Neural progenitor cell (in vitro differentiated cells): ENCODE measurements at regions not wholly inside any gene's neighbourhood (a gene's known extent, or its start where the extent isn't known, plus 50 kb on each side); places are given as distances from the start of the nearest gene placed in this dataset.

Experiments
- DNase-seq: peaks from one replicate; pipeline ENCODE4 v3.0.0-alpha.2; 2016; ENCODE audit warnings: low spot score
- H2AFZ ChIP-seq: fragments of 200-600 bp; sonication (generic); replicated peaks from 2 replicates; pipeline ENCODE4 v1.6.1; 2016; ENCODE audit warnings: antibody characterized with exemption
- H3F3A ChIP-seq: fragments of 200-600 bp; sonication (generic); 2 replicates; pipeline ENCODE4 v1.6.1; 2016; ENCODE audit warnings: antibody characterized with exemption, low read depth
- H3K27ac ChIP-seq: fragments of 200-600 bp; sonication (generic); 2 replicates; pipeline ENCODE4 v1.5.1; 2016; ENCODE audit warnings: mild to moderate bottlenecking
- H3K27me3 ChIP-seq: fragments of 200-600 bp; sonication (generic); 2 replicates; pipeline ENCODE4 v1.6.1; 2016; ENCODE audit warnings: mild to moderate bottlenecking, moderate library complexity
- H3K36me3 ChIP-seq: fragments of 200-600 bp; sonication (generic); 2 replicates; pipeline ENCODE4 v1.5.1; 2016
- H3K4me1 ChIP-seq: fragments of 200-600 bp; sonication (generic); 2 replicates; pipeline ENCODE4 v1.6.1; 2016; ENCODE audit warnings: mixed run types
- H3K4me2 ChIP-seq: fragments of 200-600 bp; sonication (generic); 2 replicates; pipeline ENCODE4 v1.6.1; 2016
- H3K4me3 ChIP-seq: fragments of 200-600 bp; sonication (generic); 2 replicates; pipeline ENCODE4 v1.5.1; 2016
- H3K79me2 ChIP-seq: fragments of 200-600 bp; sonication (generic); 2 replicates; pipeline ENCODE4 v1.6.1; 2016; ENCODE audit warnings: low read depth
- H3K9ac ChIP-seq: fragments of 200-600 bp; sonication (generic); 2 replicates; pipeline ENCODE4 v1.6.1; 2016
- H3K9me3 ChIP-seq: fragments of 200-600 bp; sonication (generic); 2 replicates; pipeline ENCODE4 v1.5.1; 2016; ENCODE audit warnings: low read depth
- H4K20me1 ChIP-seq: fragments of 200-600 bp; sonication (generic); 2 replicates; pipeline ENCODE4 v1.6.1; 2016; ENCODE audit warnings: low read depth
- H3K27ac Mint-ChIP-seq: 3 replicates; pipeline ENCODE4 v1.8.0; 2021; ENCODE audit warnings: mixed read lengths
- H3K27me3 Mint-ChIP-seq: 2 replicates; pipeline ENCODE4 v1.8.0; 2022; ENCODE audit warnings: low read depth, mild to moderate bottlenecking, inconsistent platforms, moderate library complexity, mixed read lengths; ENCODE audit not compliant: insufficient read depth
- H3K36me3 Mint-ChIP-seq: 3 replicates; pipeline ENCODE4 v1.8.0; 2021; ENCODE audit warnings: mixed read lengths
- H3K4me1 Mint-ChIP-seq: 3 replicates; pipeline ENCODE4 v1.8.0; 2021; ENCODE audit warnings: mixed read lengths
- H3K4me3 Mint-ChIP-seq: 3 replicates; pipeline ENCODE4 v1.8.0; 2021; ENCODE audit warnings: mild to moderate bottlenecking, moderate library complexity, mixed read lengths
- H3K9me3 Mint-ChIP-seq: 3 replicates; pipeline ENCODE4 v1.8.0; 2020; ENCODE audit warnings: mixed read lengths
- EZH2 ChIP-seq: fragments of 200-600 bp; sonication (generic); IDR thresholded peaks from 2 replicates; pipeline ENCODE4 v1.6.1; 2017; ENCODE audit warnings: antibody characterized with exemption, mild to moderate bottlenecking, moderate library complexity
- EZH2phosphoT487 ChIP-seq: fragments of 200-600 bp; sonication (generic); IDR thresholded peaks from 2 replicates; pipeline ENCODE4 v1.6.1; 2017; ENCODE audit warnings: antibody characterized with exemption
- TF ChIP-seq, protein P1 (sequence below): fragments of 200-600 bp; sonication (generic); IDR thresholded peaks from 2 replicates; pipeline ENCODE4 v1.5.1; 2017; ENCODE audit warnings: antibody characterized with exemption, mild to moderate bottlenecking

DNA sequence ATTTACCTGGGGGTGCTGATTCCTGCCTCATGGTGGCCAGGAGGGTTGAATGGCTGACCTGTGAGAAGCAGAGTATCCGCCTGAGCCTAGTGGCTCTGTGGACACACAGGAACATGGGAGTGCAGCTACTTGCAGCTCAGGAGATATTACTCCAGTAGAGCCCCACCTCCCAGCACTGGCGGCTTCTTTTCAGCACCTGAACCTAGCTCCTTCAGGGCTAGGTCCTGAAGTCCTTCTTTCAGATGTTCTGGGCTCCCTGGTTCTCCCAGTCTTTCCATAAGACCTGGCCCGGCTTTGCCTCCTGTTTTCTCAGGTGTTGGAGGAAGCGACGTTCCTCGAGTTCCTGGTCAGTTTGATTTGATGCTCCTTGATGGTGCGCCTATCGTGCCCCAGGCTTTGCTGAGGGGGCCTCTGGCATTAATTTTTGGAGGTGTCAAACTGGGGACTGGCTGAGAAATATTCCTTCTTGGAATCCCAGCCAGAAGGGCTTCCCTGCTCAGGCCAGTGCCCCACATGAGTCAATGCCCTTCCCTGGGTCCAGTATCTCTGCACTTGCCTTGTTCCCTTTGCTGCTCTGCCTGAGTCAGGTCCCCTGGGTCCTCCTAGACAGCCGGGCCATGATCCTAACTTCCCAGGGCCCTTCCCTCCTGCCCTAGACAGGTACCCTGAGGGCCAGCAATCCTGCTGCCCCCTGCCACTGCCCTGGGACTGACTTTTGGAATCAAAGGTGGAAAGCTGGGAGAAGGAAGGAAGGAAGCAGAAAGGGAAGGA lies 110.7 kb upstream of the HAAO start:
- Mint-ChIP-seq H3K36me3 (no peaks in the 10 kb centered on the region), H3K27ac (peak overlapping the region; percentile 76), H3K9me3 (no peaks in the 10 kb centered on the region), H3K4me1 (peaks cover 34% of the 10 kb centered on the region), H3K4me3 (peak overlapping the region; percentile 38), H3K27me3 (peaks cover 10% of the 10 kb centered on the region)
- H3K27ac ChIP-seq = no peak overlapping the region
- H3F3A ChIP-seq = peaks cover 16% of the 10 kb centered on the region
- H4K20me1 ChIP-seq = no peaks in the 10 kb centered on the region
- no peak for DNase-seq
- H3K9me3 ChIP-seq = no peaks in the 10 kb centered on the region
- no peak overlapping the region for H3K4me3 ChIP-seq
- no peaks in the 10 kb centered on the region for H3K36me3 ChIP-seq
- no peak overlapping the region for H2AFZ ChIP-seq
- H3K79me2 ChIP-seq = no peaks in the 10 kb centered on the region
- TF ChIP-seq EZH2phosphoT487 (no peak), EZH2 (no peak)
- TF ChIP-seq, protein P1, sequence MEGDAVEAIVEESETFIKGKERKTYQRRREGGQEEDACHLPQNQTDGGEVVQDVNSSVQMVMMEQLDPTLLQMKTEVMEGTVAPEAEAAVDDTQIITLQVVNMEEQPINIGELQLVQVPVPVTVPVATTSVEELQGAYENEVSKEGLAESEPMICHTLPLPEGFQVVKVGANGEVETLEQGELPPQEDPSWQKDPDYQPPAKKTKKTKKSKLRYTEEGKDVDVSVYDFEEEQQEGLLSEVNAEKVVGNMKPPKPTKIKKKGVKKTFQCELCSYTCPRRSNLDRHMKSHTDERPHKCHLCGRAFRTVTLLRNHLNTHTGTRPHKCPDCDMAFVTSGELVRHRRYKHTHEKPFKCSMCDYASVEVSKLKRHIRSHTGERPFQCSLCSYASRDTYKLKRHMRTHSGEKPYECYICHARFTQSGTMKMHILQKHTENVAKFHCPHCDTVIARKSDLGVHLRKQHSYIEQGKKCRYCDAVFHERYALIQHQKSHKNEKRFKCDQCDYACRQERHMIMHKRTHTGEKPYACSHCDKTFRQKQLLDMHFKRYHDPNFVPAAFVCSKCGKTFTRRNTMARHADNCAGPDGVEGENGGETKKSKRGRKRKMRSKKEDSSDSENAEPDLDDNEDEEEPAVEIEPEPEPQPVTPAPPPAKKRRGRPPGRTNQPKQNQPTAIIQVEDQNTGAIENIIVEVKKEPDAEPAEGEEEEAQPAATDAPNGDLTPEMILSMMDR = no peak
- H3K4me2 ChIP-seq = no peak overlapping the region
- no peak overlapping the region for H3K9ac ChIP-seq
- peaks cover 36% of the 10 kb centered on the region for H3K4me1 ChIP-seq
- no peaks in the 10 kb centered on the region for H3K27me3 ChIP-seq

DNA sequence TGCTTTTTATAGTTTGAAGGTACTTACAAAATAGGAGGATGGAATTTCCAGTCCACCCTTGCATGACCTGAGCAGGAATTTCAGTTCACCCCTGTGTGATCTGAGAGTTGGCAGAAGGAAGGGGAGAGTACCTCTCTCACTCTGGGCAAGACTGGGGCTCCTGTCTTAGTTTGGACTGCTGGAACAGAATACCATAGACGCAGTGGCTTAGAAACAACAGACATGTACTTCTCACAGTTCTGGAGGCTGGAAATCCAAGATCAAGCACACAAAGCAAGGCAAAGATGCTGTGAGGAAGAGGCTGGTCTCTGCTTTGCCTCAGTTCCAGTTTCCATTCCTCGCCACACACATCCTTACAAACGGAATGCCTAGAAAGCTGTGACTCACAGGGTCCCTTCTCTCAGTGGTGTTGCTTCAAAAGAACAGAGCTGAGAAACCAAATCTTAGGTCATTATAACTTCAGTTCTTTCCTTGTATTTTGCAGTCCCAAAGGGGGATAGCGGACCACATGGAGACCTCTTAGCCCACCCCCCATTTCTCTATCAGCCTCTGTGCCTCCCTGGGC lies 108.8 kb upstream of the HAAO start:
- TF ChIP-seq EZH2phosphoT487 (no peak), EZH2 (no peak)
- TF ChIP-seq, protein P1 = no peak
- Mint-ChIP-seq H3K4me1 (peaks cover 20% of the 10 kb centered on the region), H3K4me3 (no peak overlapping the region), H3K27me3 (peaks cover 4% of the 10 kb centered on the region), H3K9me3 (no peaks in the 10 kb centered on the region), H3K27ac (no peak overlapping the region), H3K36me3 (no peaks in the 10 kb centered on the region)
- H3K27ac ChIP-seq = no peak overlapping the region
- H3K9ac ChIP-seq = no peak overlapping the region
- H3K4me1 ChIP-seq = peaks cover 17% of the 10 kb centered on the region
- H3K27me3 ChIP-seq = no peaks in the 10 kb centered on the region
- H3K36me3 ChIP-seq = no peaks in the 10 kb centered on the region
- no peaks in the 10 kb centered on the region for H3K9me3 ChIP-seq
- no peak overlapping the region for H3K4me3 ChIP-seq
- H3K4me2 ChIP-seq = no peak overlapping the region
- no peaks in the 10 kb centered on the region for H3F3A ChIP-seq
- H4K20me1 ChIP-seq = no peaks in the 10 kb centered on the region
- no peaks in the 10 kb centered on the region for H3K79me2 ChIP-seq
- DNase-seq = no peak
- no peak overlapping the region for H2AFZ ChIP-seq

DNA sequence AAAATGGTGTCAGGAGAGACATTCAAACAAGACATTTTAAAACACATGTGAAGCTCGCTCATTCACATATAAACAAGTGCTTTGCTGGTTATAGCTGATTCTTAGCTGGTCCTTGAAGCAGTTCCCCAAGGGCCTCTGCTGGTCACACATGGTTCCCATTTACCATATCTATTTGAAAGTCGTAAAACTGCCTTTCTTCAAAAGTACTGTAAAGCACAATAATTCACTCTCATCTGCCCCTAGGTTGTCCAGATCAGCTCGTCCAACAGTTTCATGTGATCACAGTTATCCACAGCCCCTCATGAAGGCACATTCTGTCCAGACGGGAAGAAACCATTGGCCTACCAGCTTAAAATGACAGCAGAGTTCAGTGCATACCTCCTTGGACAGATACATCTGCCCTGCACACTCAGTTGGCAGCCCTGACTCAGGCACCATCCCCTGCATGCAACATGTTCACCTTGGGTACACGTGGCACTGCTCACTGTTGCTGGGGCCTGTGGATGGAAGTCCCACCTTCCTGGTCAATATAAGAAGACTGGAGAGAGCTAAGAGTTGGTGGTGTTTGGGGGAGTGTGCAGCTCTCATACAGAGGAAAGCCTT lies 108.0 kb upstream of the HAAO start:
- no peaks in the 10 kb centered on the region for H3F3A ChIP-seq
- no peak overlapping the region for H3K27ac ChIP-seq
- no peak for TF ChIP-seq EZH2
- peaks cover 15% of the 10 kb centered on the region for H3K4me1 ChIP-seq
- no peak overlapping the region for H3K9ac ChIP-seq
- Mint-ChIP-seq H3K4me1 (peaks cover 19% of the 10 kb centered on the region), H3K27me3 (peaks cover 4% of the 10 kb centered on the region), H3K4me3 (no peak overlapping the region), H3K36me3 (no peaks in the 10 kb centered on the region), H3K9me3 (no peaks in the 10 kb centered on the region), H3K27ac (no peak overlapping the region)
- no peak overlapping the region for H3K4me3 ChIP-seq
- no peak for DNase-seq
- no peaks in the 10 kb centered on the region for H3K36me3 ChIP-seq
- no peaks in the 10 kb centered on the region for H4K20me1 ChIP-seq
- H3K9me3 ChIP-seq = no peaks in the 10 kb centered on the region
- no peak overlapping the region for H3K4me2 ChIP-seq
- H3K79me2 ChIP-seq = no peaks in the 10 kb centered on the region
- H2AFZ ChIP-seq = no peak overlapping the region
- no peaks in the 10 kb centered on the region for H3K27me3 ChIP-seq

DNA sequence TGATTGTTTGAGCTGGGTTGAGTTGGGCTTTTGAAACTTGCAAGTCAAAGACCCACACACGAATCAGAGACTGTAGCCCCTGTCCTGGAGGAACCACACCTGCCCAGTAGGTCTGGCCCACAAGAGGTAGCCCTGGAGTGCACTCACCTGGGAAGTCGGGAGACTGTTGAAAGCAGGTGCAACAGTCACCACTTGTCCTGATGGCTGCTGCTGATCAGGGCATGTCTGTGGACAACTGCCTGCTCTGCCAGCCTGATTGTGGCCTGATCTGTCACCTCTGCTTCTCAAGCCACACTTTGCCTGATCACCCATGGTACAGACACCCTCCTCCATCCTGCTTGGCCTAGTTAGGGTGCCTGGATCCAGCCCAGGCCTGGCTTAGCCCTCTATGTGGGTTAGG lies 105.0 kb upstream of the HAAO start:
- no peaks in the 10 kb centered on the region for H3K79me2 ChIP-seq
- H3K36me3 Mint-ChIP-seq = no peaks in the 10 kb centered on the region
- no peak overlapping the region for H3K4me2 ChIP-seq
- H3K4me3 ChIP-seq = no peak overlapping the region
- H2AFZ ChIP-seq = no peak overlapping the region
- H3K9me3 Mint-ChIP-seq = no peaks in the 10 kb centered on the region
- H3K4me3 Mint-ChIP-seq = no peak overlapping the region
- no peak overlapping the region for H3K9ac ChIP-seq
- TF ChIP-seq EZH2phosphoT487 (no peak), EZH2 (no peak)
- TF ChIP-seq, protein P1 = no peak
- H3K36me3 ChIP-seq = no peaks in the 10 kb centered on the region
- no peaks in the 10 kb centered on the region for H3K9me3 ChIP-seq
- peaks cover 3% of the 10 kb centered on the region for H3K27me3 Mint-ChIP-seq
- peaks cover 13% of the 10 kb centered on the region for H3K4me1 ChIP-seq
- H3K4me1 Mint-ChIP-seq = peaks cover 9% of the 10 kb centered on the region
- no peaks in the 10 kb centered on the region for H3K27me3 ChIP-seq
- no peak for DNase-seq
- H4K20me1 ChIP-seq = no peaks in the 10 kb centered on the region
- no peaks in the 10 kb centered on the region for H3F3A ChIP-seq
- no peak overlapping the region for H3K27ac Mint-ChIP-seq
- no peak overlapping the region for H3K27ac ChIP-seq
